IMR-90 (cell line): ENCODE measurements at regions not wholly inside any gene's neighbourhood (a gene's known extent, or its start where the extent isn't known, plus 50 kb on each side); places are given as distances from the start of the nearest gene placed in this dataset.

Experiments used
- BHLHE40 ChIP-seq: fragments of 150-350 bp; IDR thresholded peaks from 2 replicates; pipeline ENCODE4 v1.6.1; 2016; ENCODE audit warnings: mild to moderate bottlenecking, low read depth, low read length
- CEBPB ChIP-seq: IDR thresholded peaks from 2 replicates; pipeline ENCODE4 v1.6.1; 2012; ENCODE audit warnings: low read depth, low read length, improper control_type of control experiment
- FOS ChIP-seq: fragments of 150-350 bp; IDR thresholded peaks from 2 replicates; pipeline ENCODE4 v1.6.1; 2016; ENCODE audit warnings: low read depth, low read length
- MXI1 ChIP-seq: IDR thresholded peaks from 2 replicates; pipeline ENCODE4 v1.6.1; 2012; ENCODE audit warnings: low read depth, mild to moderate bottlenecking, low read length, moderate library complexity, borderline replicate concordance
- POLR2A ChIP-seq: IDR thresholded peaks from 2 replicates; pipeline ENCODE4 v1.6.1; 2012; ENCODE audit warnings: mild to moderate bottlenecking, low read depth, low read length
- RAD21 ChIP-seq: IDR thresholded peaks from 2 replicates; pipeline ENCODE4 v1.6.1; 2012; ENCODE audit warnings: low read length, improper control_type of control experiment
- RCOR1 ChIP-seq: IDR thresholded peaks from 2 replicates; pipeline ENCODE4 v1.6.1; 2012; ENCODE audit warnings: mild to moderate bottlenecking, low read length, improper control_type of control experiment; ENCODE audit not compliant: insufficient replicate concordance
- RFX5 ChIP-seq: IDR thresholded peaks from 2 replicates; pipeline ENCODE4 v1.8.0; 2012; ENCODE audit warnings: low read depth, mild to moderate bottlenecking, low read length, moderate library complexity
- SMC3 ChIP-seq: fragments of 150-350 bp; IDR thresholded peaks from 2 replicates; pipeline ENCODE4 v1.6.1; 2016; ENCODE audit warnings: low read depth, mild to moderate bottlenecking, antibody characterized with exemption, low read length, moderate library complexity
- TF ChIP-seq, protein P1 (sequence below): conservative IDR thresholded peaks from 2 replicates; pipeline ENCODE4 v1.5.1; 2012; ENCODE audit warnings: mild to moderate bottlenecking, low read depth, low read length, improper control_type of control experiment
- TF ChIP-seq, protein P2 (sequence below): fragments of 150-350 bp; IDR thresholded peaks from 2 replicates; pipeline ENCODE4 v1.6.1; 2017; ENCODE audit warnings: mild to moderate bottlenecking, antibody characterized with exemption, low read length, low read depth

DNA sequence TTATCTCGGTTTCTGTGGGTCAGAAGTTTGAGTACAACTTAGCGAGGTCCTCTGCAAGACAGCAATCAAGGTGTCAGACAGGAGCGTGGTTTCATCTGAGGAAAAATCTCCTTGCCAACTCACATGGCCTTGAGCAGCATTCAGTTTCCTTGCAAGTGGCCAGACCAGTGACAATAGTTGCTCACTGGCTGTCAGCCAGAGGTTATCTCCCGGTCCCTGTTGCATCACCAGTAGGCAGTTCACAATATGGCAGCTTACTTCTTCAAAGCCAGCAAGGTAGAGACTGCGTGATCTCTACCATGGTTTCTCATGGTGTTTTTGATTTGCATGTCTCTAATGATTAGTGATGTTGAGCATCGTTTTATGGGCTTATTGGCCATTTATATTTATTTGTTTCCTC is 143.8 kb upstream of the DAAM1 start:
- TF ChIP-seq, protein P1, sequence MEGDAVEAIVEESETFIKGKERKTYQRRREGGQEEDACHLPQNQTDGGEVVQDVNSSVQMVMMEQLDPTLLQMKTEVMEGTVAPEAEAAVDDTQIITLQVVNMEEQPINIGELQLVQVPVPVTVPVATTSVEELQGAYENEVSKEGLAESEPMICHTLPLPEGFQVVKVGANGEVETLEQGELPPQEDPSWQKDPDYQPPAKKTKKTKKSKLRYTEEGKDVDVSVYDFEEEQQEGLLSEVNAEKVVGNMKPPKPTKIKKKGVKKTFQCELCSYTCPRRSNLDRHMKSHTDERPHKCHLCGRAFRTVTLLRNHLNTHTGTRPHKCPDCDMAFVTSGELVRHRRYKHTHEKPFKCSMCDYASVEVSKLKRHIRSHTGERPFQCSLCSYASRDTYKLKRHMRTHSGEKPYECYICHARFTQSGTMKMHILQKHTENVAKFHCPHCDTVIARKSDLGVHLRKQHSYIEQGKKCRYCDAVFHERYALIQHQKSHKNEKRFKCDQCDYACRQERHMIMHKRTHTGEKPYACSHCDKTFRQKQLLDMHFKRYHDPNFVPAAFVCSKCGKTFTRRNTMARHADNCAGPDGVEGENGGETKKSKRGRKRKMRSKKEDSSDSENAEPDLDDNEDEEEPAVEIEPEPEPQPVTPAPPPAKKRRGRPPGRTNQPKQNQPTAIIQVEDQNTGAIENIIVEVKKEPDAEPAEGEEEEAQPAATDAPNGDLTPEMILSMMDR = no peak
- TF ChIP-seq POLR2A (no peak), BHLHE40 (no peak), MXI1 (no peak), RAD21 (no peak), SMC3 (no peak), RFX5 (no peak), CEBPB (no peak), RCOR1 (no peak), FOS (no peak)
- TF ChIP-seq, protein P2, sequence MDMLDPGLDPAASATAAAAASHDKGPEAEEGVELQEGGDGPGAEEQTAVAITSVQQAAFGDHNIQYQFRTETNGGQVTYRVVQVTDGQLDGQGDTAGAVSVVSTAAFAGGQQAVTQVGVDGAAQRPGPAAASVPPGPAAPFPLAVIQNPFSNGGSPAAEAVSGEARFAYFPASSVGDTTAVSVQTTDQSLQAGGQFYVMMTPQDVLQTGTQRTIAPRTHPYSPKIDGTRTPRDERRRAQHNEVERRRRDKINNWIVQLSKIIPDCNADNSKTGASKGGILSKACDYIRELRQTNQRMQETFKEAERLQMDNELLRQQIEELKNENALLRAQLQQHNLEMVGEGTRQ = no peak
